Esophagus muscularis mucosa (tissue), 4 donors: ENCODE measurements at regions not wholly inside any gene's neighbourhood (a gene's known extent, or its start where the extent isn't known, plus 50 kb on each side); places are given as distances from the start of the nearest gene placed in this dataset.
"Not testable (repeated sequence)": the region's sequence is repeated elsewhere in the genome, so short reads cannot be mapped to it uniquely, and the experiment has no call there.

Experiments used
- DNase-seq: peaks from one replicate; pipeline ENCODE4 v3.0.0-alpha.2; 2017; ENCODE audit errors: extremely low spot score
- H3K27ac ChIP-seq, 4 donors: fragments of 200-600 bp; sonication (generic); replicated peaks in 1 of 4; 1 replicate in 3 of 4; 2 replicates in 1 of 4; pipeline ENCODE4 v1.5.1; 2016 to 2019; ENCODE audit warnings: mild to moderate bottlenecking in 1 of 4
- H3K27me3 ChIP-seq, 4 donors: fragments of 200-600 bp; sonication (generic); one replicate each; pipeline versions ENCODE4 v1.5.1 to v1.6.0; 2016 to 2019
- H3K36me3 ChIP-seq, 4 donors: fragments of 200-600 bp; sonication (generic); one replicate each; pipeline ENCODE4 v1.5.1; 2016 to 2019
- H3K4me1 ChIP-seq, 4 donors: fragments of 200-600 bp; sonication (generic); one replicate each; pipeline ENCODE4 v1.5.1; 2016 to 2019
- H3K4me3 ChIP-seq, 4 donors: fragments of 200-600 bp; sonication (generic); 1 replicate in 2 of 4; 2 replicates in 2 of 4; pipeline ENCODE4 v1.5.1; 2016 to 2019; ENCODE audit warnings: mild to moderate bottlenecking in 4 of 4, moderate library complexity in 1 of 4
- H3K9me3 ChIP-seq, 4 donors: fragments of 200-600 bp; sonication (generic); 1 replicate in 3 of 4; 2 replicates in 1 of 4; pipeline ENCODE4 v1.5.1; 2016 to 2019
- EP300 ChIP-seq: sonication (generic); formaldehyde crosslinking; IDR thresholded peaks from one replicate; pipeline ENCODE4 v1.6.1; 2017; ENCODE audit warnings: antibody characterized with exemption
- POLR2A ChIP-seq: fragments of 450-650 bp; IDR thresholded peaks from one replicate; pipeline ENCODE4 v1.6.1; 2017; ENCODE audit warnings: antibody characterized with exemption, moderate library complexity, mild to moderate bottlenecking, low read depth
- POLR2AphosphoS5 ChIP-seq, 2 donors: sonication (generic); formaldehyde crosslinking; IDR thresholded peaks; one replicate each; pipeline ENCODE4 v1.6.1; 2017; ENCODE audit warnings: antibody characterized with exemption in 2 of 2
- WGBS: methylation state at CpG from one replicate; pipeline ENCODE4 v1.1.5; 2018; 5-methylcytosine and 5-hydroxymethylcytosine counted together
- intact Hi-C: fragments of 100-400 bp; cut with DNase I; formaldehyde crosslinking; loops from one replicate; pipeline ENCODE4 v1.15.1; 2023
- TF ChIP-seq, protein P1 (sequence below), 3 experiments: fragments of 200-600 bp in 2 of 3; fragments of 450-650 bp in 1 of 3; sonication (generic) in 2 of 3; IDR thresholded peaks; one replicate each; pipeline ENCODE4 v1.5.1; 2017 to 2019; ENCODE audit warnings: antibody characterized with exemption in 3 of 3, mild to moderate bottlenecking in 2 of 3, moderate library complexity in 1 of 3

DNA sequence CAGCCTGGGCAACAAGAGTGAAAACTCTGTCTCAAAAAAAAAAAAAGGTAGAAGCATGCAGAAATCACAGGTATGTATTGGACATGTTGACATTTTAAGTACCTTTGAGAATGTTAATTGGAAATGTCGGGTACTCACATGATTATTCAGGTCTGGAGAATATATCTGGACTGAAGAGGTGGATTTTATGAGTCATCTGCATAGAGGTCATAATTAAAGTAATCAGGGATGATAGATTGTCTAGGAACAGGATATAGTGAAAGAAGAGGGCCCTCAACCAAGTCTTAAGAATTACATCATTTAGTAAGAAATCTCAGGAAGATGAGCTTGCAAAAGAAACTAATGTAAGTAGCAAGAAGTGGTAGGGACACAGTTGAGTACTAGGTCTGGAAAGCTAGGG lies 212.5 kb downstream of the UTRN start:
- Histone ChIP-seq H3K27me3 (no peaks in the 10 kb centered on the region), H3K36me3 (peaks cover 8 to 62% (median 41%) of the 10 kb centered on the region in 4 donors), H3K4me3 (no peak overlapping the region), H3K27ac (no peak overlapping the region), H3K9me3 (no peaks in the 10 kb centered on the region), H3K4me1 (no peaks in the 10 kb centered on the region)
- WGBS, result 61% methylated on average over 1 of the region's 1 CpG
- no peak for DNase-seq
- intact Hi-C loops, result no loop called here
- TF ChIP-seq POLR2A (no peak), POLR2AphosphoS5 (IDR thresholded peaks at IDR 0.05) (no peak)
- TF ChIP-seq, protein P1, sequence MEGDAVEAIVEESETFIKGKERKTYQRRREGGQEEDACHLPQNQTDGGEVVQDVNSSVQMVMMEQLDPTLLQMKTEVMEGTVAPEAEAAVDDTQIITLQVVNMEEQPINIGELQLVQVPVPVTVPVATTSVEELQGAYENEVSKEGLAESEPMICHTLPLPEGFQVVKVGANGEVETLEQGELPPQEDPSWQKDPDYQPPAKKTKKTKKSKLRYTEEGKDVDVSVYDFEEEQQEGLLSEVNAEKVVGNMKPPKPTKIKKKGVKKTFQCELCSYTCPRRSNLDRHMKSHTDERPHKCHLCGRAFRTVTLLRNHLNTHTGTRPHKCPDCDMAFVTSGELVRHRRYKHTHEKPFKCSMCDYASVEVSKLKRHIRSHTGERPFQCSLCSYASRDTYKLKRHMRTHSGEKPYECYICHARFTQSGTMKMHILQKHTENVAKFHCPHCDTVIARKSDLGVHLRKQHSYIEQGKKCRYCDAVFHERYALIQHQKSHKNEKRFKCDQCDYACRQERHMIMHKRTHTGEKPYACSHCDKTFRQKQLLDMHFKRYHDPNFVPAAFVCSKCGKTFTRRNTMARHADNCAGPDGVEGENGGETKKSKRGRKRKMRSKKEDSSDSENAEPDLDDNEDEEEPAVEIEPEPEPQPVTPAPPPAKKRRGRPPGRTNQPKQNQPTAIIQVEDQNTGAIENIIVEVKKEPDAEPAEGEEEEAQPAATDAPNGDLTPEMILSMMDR (IDR thresholded peaks at IDR 0.05), result no peak

- Histone ChIP-seq H3K36me3 (peaks cover 8 to 56% (median 28%) of the 10 kb centered on the region in 4 donors), H3K4me3 (no peak overlapping the region), H3K9me3 (peaks cover 0 to 13% (median 8%) of the 10 kb centered on the region in 4 donors), H3K27ac (no peak overlapping the region), H3K4me1 (no peaks in the 10 kb centered on the region), H3K27me3 (no peaks in the 10 kb centered on the region)
- 61% methylated on average over 3 of the region's 3 CpGs for WGBS
- no peak for TF ChIP-seq EP300
- no peak for TF ChIP-seq POLR2AphosphoS5 (IDR thresholded peaks at IDR 0.05)
- no peak for TF ChIP-seq POLR2A
- TF ChIP-seq, protein P1 (IDR thresholded peaks at IDR 0.05), result no peak
- intact Hi-C loops, result no loop called here
- no peak for DNase-seq
These were observed 215.8 kb downstream of the UTRN start for GRCh38 chr6:144500892-144501291.

- DNase-seq, H3K4me1 ChIP-seq, H3K4me3 ChIP-seq, intact Hi-C loops, H3K27ac ChIP-seq, H3K27me3 ChIP-seq: not testable (repeated sequence)
- H3K36me3 ChIP-seq, result peaks cover 9 to 42% (median 27%) of the 10 kb centered on the region in 4 donors
- WGBS, result 98% methylated on average over 4 of the region's 4 CpGs
- peaks cover 0 to 13% (median 8%) of the 10 kb centered on the region in 4 donors for H3K9me3 ChIP-seq
These were observed 220.1 kb downstream of the UTRN start for GRCh38 chr6:144505214-144505613.

- WGBS, result 97% methylated on average over 3 of the region's 3 CpGs
- H3K27me3 ChIP-seq, H3K27ac ChIP-seq, intact Hi-C loops, H3K4me3 ChIP-seq, H3K4me1 ChIP-seq, DNase-seq: not testable (repeated sequence)
- peaks cover 0 to 13% (median 8%) of the 10 kb centered on the region in 4 donors for H3K9me3 ChIP-seq
- H3K36me3 ChIP-seq, result peaks cover 9 to 41% (median 24%) of the 10 kb centered on the region in 4 donors
These were observed 220.9 kb downstream of the UTRN start for GRCh38 chr6:144506051-144506450.

DNA sequence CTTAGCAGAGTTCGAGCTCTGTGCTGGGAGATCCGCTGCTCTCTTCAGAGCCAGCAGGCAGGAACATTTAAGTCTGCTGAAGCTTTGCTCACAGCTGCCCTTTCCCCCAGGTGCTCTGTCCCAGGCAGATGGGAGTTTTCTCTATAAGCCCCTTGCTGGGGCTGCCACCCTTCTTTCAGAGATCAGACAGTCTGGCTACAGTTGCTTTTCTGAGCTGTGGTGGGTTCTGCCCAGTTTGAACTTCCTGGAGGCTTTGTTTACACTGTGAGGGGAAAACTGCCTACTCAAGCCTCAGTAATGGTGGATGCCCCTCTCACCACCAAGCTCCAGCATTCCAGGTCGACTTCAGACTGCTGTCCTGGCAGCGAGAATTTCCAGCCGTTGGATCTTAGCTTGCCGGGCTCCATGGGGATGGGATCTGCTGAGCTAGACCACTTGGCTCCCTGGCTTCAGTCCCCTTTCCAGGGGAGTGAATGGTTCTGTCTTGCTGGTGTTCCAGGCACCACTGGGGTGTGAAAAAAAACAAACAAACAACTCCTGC lies 222.7 kb downstream of the UTRN start:
- H3K4me3 ChIP-seq, H3K27me3 ChIP-seq, intact Hi-C loops, H3K4me1 ChIP-seq, DNase-seq, H3K27ac ChIP-seq: not testable (repeated sequence)
- Histone ChIP-seq H3K36me3 (peaks cover 9 to 39% (median 22%) of the 10 kb centered on the region in 4 donors), H3K9me3 (peaks cover 0 to 13% (median 8%) of the 10 kb centered on the region in 4 donors)
- 100% methylated on average over 6 of the region's 6 CpGs for WGBS

- 92% methylated on average over 4 of the region's 4 CpGs for WGBS
These were observed 225.7 kb downstream of the UTRN start for GRCh38 chr6:144510859-144511258.

More at GRCh38 chr6:144510859-144511258, 225.7 kb downstream of the UTRN start:
- no peak overlapping the region for H3K4me3 ChIP-seq
- H3K27me3 ChIP-seq, result no peaks in the 10 kb centered on the region
- H3K36me3 ChIP-seq, result peaks cover 26 to 53% (median 43%) of the 10 kb centered on the region in 4 donors
- TF ChIP-seq POLR2A, result no peak
- no peak for TF ChIP-seq EP300
- TF ChIP-seq, protein P1 (IDR thresholded peaks at IDR 0.05), result no peak
- no peak for TF ChIP-seq POLR2AphosphoS5 (IDR thresholded peaks at IDR 0.05)
- H3K27ac ChIP-seq, result no peak overlapping the region
- intact Hi-C loops, result no loop called here
- peaks cover 0 to under 1% (median 0%) of the 10 kb centered on the region in 4 donors for H3K9me3 ChIP-seq
- no peaks in the 10 kb centered on the region for H3K4me1 ChIP-seq
- DNase-seq, result no peak
